Sigmoid colon (tissue), 4 donors: ENCODE measurements at regions not wholly inside any gene's neighbourhood (a gene's known extent, or its start where the extent isn't known, plus 50 kb on each side); places are given as distances from the start of the nearest gene placed in this dataset.

Experiments used
- CTCF ChIP-seq, 4 experiments: fragments of 450-650 bp in 3 of 4; fragments of 200-600 bp in 1 of 4; IDR thresholded peaks; one replicate each; pipeline ENCODE4 v1.5.1; 2016 to 2019; ENCODE audit warnings: antibody characterized with exemption in 4 of 4, mild to moderate bottlenecking in 3 of 4, moderate library complexity in 2 of 4
- POLR2AphosphoS5 ChIP-seq, 4 donors: sonication (generic); formaldehyde crosslinking; IDR thresholded peaks; one replicate each; pipeline ENCODE4 v1.6.1; 2017; ENCODE audit warnings: antibody characterized with exemption in 4 of 4

GRCh38 chr6:163837691-163838431 is 423.3 kb downstream of the QKI start:
- TF ChIP-seq POLR2AphosphoS5 (IDR thresholded peaks at IDR 0.05) (no peak), CTCF (IDR thresholded peaks at IDR 0.05) (no peak)
